Common myeloid progenitor, CD34-positive (primary cell): ENCODE measurements at regions not wholly inside any gene's neighbourhood (a gene's known extent, or its start where the extent isn't known, plus 50 kb on each side); places are given as distances from the start of the nearest gene placed in this dataset.
"Not testable (repeated sequence)": the region's sequence is repeated elsewhere in the genome, so short reads cannot be mapped to it uniquely, and the experiment has no call there.

ENCODE experiments used
- CTCF ChIA-PET: fragments of 350-600 bp; sonication (Branson Sonifier 250); formaldehyde crosslinking; loops from one replicate; lab custom pipeline; 2021; ENCODE audit warnings: antibody characterized with exemption; lab: Charles Lee
- POLR2A ChIA-PET: fragments of 350-600 bp; sonication (Branson Sonifier 250); formaldehyde crosslinking; loops from one replicate; lab custom pipeline; 2021; ENCODE audit warnings: antibody characterized with exemption; lab: Charles Lee
- DNase-seq, 3 donors: peaks; one replicate each; pipeline versions ENCODE4 v3.0.0 to v3.0.0-alpha.2; 2013
- H3K27ac ChIP-seq, 2 experiments: 1 replicate in 1 of 2; 2 replicates in 1 of 2; pipeline ENCODE4 v1.7.0; 2013; ENCODE audit warnings: inconsistent platforms in 2 of 2, low read length in 2 of 2, mild to moderate bottlenecking in 2 of 2, low read depth in 1 of 2, moderate library complexity in 1 of 2; ENCODE audit not compliant: severe bottlenecking in 2 of 2, insufficient read depth in 1 of 2, poor library complexity in 1 of 2
- H3K27me3 ChIP-seq, 5 experiments: replicated peaks in 2 of 5; 1 replicate in 3 of 5; 2 replicates in 2 of 5; pipeline versions ENCODE4 v1.6.1 to v1.7.0; 2013; ENCODE audit warnings: low read length in 4 of 5, mild to moderate bottlenecking in 2 of 5, moderate library complexity in 2 of 5, inconsistent platforms in 1 of 5; ENCODE audit not compliant: insufficient read depth in 5 of 5, control insufficient read depth in 4 of 5
- H3K36me3 ChIP-seq, 4 experiments: 1 replicate in 2 of 4; 2 replicates in 2 of 4; pipeline versions ENCODE4 v1.6.1 to v1.7.0; 2013; ENCODE audit warnings: low read length in 3 of 4, control low read depth in 1 of 4, mild to moderate bottlenecking in 1 of 4; ENCODE audit not compliant: control insufficient read depth in 4 of 4, insufficient read depth in 4 of 4
- H3K4me1 ChIP-seq, 4 experiments: 1 replicate in 3 of 4; 2 replicates in 1 of 4; pipeline versions ENCODE4 v1.6.1 to v1.7.1; 2013; ENCODE audit warnings: low read length in 3 of 4, mild to moderate bottlenecking in 3 of 4, control low read depth in 1 of 4, inconsistent platforms in 1 of 4, moderate library complexity in 1 of 4; ENCODE audit not compliant: control insufficient read depth in 4 of 4, insufficient read depth in 4 of 4; ENCODE audit errors: control extremely low read depth in 1 of 4
- H3K4me3 ChIP-seq, 7 experiments: 1 replicate in 4 of 7; 2 replicates in 3 of 7; pipeline versions ENCODE4 v1.5.1 to v1.7.0; 2013; ENCODE audit warnings: mild to moderate bottlenecking in 7 of 7, low read length in 6 of 7, moderate library complexity in 6 of 7, inconsistent platforms in 2 of 7, low read depth in 2 of 7, control low read depth in 1 of 7; ENCODE audit not compliant: insufficient read depth in 4 of 7, control insufficient read depth in 1 of 7; ENCODE audit errors: extremely low read depth in 1 of 7
- H3K9me3 ChIP-seq, 5 experiments: 1 replicate in 4 of 5; 2 replicates in 1 of 5; pipeline versions ENCODE4 v1.6.1 to v1.7.1; 2013; ENCODE audit warnings: low read length in 4 of 5, mild to moderate bottlenecking in 2 of 5, inconsistent platforms in 1 of 5, low read depth in 1 of 5, moderate library complexity in 1 of 5; ENCODE audit not compliant: control insufficient read depth in 4 of 5, insufficient read depth in 2 of 5; ENCODE audit errors: control extremely low read depth in 1 of 5
- WGBS: methylation state at CpG from one replicate; pipeline ENCODE4 v1.1.5; 2013; ENCODE audit not compliant: insufficient coverage; 5-methylcytosine and 5-hydroxymethylcytosine counted together

DNA sequence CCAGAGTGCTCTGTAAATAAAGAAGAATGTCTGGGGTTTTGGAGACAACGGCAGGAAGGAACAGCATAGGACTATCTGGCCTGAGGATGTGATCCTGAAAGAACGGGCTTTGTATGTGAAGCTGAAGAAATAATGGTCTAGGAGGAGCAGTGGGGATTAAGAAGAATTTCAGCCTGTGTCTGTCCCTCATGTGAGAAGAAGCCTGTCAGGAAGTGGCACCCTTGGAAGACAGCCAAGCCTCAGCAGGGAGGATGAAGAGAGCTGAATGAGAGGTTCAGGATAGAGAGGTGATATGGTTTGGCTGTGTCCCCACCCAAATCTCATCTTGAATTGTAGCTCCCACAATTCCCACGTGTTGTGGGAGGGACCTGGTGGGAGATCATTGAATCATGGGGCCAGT is 56.9 kb upstream of the TCL1A start:
- H3K9me3 ChIP-seq, result no peaks in the 10 kb centered on the region
- H3K27ac ChIP-seq, result no peak overlapping the region
- POLR2A ChIA-PET, result no interaction called here
- WGBS, result 69% methylated on average over 2 of the region's 3 CpGs
- H3K36me3 ChIP-seq, result no peaks in the 10 kb centered on the region
- no peak overlapping the region for H3K4me3 ChIP-seq
- peaks cover 0 to 16% (median 0%) of the 10 kb centered on the region in 5 experiments for H3K27me3 ChIP-seq
- CTCF ChIA-PET, result interaction anchor here (0.8 kb wide), 1 partner anchor 211 kb away, joined by 3 read pairs; no protein-coding TSS in a partner anchor
- peak in 2 of 3 donors; percentile 14 to 15 for DNase-seq
- H3K4me1 ChIP-seq, result no peaks in the 10 kb centered on the region

DNA sequence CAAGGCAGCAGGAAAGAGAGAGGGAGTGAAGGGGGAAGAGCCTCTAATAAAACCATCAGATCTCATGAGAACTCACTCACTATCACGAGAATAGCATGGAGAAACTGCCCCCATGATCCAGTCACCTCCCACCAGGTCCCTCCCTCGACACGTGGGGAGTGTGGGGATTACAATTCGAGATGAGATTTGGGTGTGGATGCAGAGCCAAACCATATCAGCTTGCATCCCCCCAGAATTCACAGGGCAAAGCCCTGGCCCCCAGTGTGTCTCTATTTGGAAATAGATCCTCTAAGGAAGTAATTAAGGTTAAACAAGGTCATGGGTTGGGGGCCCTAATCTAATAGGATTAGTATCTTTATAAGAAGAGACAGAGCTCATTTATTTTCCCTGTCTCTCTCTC is 56.1 kb upstream of the TCL1A start:
- Histone ChIP-seq H3K36me3 (no peaks in the 10 kb centered on the region), H3K4me1 (no peaks in the 10 kb centered on the region), H3K27me3 (peaks cover 0 to 16% (median 0%) of the 10 kb centered on the region in 5 experiments), H3K9me3 (no peaks in the 10 kb centered on the region), H3K27ac (no peak overlapping the region), H3K4me3 (no peak overlapping the region)
- no peak for DNase-seq
- WGBS, result no CpG with 5 or more reads among the region's 4 CpGs
- CTCF ChIA-PET, result interaction anchor here (0.8 kb wide), 1 partner anchor 210 kb away, joined by 3 read pairs; no protein-coding TSS in a partner anchor
- POLR2A ChIA-PET, result no interaction called here

DNA sequence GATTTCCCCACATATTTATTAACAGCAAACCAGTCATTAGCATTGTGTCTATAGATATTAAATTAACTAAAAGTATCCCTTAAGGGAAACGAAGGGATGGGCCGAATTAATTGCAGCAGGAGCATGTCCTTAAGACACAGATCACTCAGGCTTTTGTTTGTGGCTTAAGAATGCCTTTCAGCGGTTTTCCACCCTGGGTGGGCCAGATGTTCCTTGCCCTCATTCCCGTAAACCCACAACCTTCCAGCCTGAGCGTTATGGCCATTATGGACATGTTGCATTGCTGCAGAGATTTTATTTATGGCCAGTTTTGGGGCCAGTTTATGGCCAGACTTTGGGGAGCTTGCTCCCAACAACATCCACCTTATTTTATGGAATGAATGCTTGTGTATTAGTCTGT is 55.5 kb upstream of the TCL1A start:
- H3K9me3 ChIP-seq, H3K27ac ChIP-seq, CTCF ChIA-PET, H3K4me1 ChIP-seq, H3K4me3 ChIP-seq, H3K36me3 ChIP-seq, POLR2A ChIA-PET, DNase-seq: not testable (repeated sequence)
- 66% methylated on average over 5 of the region's 5 CpGs for WGBS
- H3K27me3 ChIP-seq, result peaks cover 0 to 16% (median 0%) of the 10 kb centered on the region in 5 experiments

DNA sequence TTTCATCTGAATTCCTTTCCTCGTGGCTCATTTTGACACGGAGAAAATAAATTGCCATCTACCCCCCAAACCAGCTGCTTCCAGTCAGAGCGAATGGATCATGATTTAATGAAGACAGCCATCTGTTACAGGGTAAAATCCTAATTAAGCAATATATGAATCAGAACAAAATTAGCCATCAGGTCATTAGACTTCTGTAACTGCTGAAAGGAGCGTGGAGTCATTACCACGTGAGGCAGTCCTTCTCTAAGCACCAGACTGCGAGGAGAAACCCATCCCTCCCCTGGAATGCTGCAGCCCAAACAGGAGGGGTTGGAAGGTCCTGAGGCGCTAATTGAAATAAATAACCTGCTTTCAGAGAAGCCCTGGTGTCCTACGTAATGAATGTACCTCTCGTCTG is 51.1 kb upstream of the TCL1A start:
- CTCF ChIA-PET, result no interaction called here
- POLR2A ChIA-PET, result no interaction called here
- H3K4me3 ChIP-seq, result no peak overlapping the region
- H3K4me1 ChIP-seq, result no peaks in the 10 kb centered on the region
- no peaks in the 10 kb centered on the region for H3K36me3 ChIP-seq
- H3K9me3 ChIP-seq, result no peaks in the 10 kb centered on the region
- H3K27me3 ChIP-seq, result peaks cover 0 to 12% (median 0%) of the 10 kb centered on the region in 5 experiments
- DNase-seq, result no peak
- no peak overlapping the region for H3K27ac ChIP-seq
- 85% methylated on average over 8 of the region's 9 CpGs for WGBS

DNA sequence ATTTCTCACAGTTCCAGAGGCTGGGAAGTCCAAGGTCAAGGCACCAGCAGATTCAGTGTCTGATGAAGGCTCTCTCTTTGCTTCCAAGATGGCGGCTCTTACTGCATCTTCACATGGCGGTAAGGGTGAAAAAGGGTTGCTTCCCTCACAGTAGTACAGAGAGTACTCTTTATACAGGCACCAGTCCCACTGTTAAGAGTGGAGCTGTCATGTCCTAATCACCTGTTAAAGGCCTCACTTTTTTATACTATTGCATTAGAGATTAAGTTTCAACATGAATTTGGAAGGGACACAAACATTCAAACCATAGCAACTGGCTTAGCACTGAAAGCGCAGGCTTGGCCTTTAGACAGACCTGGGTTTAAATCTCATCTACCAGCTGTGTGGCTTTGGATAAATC is 50.0 kb upstream of the TCL1A start:
- ChIA-PET POLR2A (interaction anchor here (1.0 kb wide), 1 partner anchor 15 kb away, joined by 3 read pairs; no protein-coding TSS in a partner anchor), CTCF (no interaction called here)
- DNase-seq, result no peak
- peaks cover 0 to 11% (median 0%) of the 10 kb centered on the region in 5 experiments for H3K27me3 ChIP-seq
- no peaks in the 10 kb centered on the region for H3K9me3 ChIP-seq
- H3K36me3 ChIP-seq, result no peaks in the 10 kb centered on the region
- H3K4me1 ChIP-seq, result no peaks in the 10 kb centered on the region
- WGBS, result 93% methylated on average over 2 of the region's 3 CpGs
- H3K4me3 ChIP-seq, result no peak overlapping the region
- H3K27ac ChIP-seq, result no peak overlapping the region
